ENCODE measurements at regions not wholly inside any gene's neighbourhood (a gene's known extent, or its start where the extent isn't known, plus 50 kb on each side); places are given as distances from the start of the nearest gene placed in this dataset.

DNA sequence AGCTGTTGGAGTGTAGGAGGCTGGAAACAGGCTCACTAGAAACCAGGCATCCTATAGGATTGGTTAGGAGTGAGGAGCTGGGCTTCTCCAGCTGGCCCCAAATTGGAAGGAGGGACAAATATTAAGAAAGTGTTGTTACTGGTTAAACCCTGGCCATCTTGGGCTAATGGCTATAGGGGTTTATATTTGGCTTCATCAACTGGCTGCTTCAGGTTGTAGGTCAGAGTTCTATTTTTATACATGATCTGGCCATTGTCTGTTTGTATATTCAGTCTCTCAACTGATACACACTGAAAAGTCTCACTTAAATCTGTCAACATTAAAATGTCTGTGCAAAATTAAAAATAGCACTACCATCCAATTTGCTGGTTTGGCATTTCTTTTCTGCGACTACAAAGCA, 70.2 kb upstream of the ARRDC4 start:
- DNase-seq: no peak

- no peak for DNase-seq
These were observed 68.2 kb upstream of the ARRDC4 start for GRCh38 chr15:97892167-97892938.

- no peak for DNase-seq
These were observed 66.5 kb upstream of the ARRDC4 start for GRCh38 chr15:97893967-97894366.

DNA sequence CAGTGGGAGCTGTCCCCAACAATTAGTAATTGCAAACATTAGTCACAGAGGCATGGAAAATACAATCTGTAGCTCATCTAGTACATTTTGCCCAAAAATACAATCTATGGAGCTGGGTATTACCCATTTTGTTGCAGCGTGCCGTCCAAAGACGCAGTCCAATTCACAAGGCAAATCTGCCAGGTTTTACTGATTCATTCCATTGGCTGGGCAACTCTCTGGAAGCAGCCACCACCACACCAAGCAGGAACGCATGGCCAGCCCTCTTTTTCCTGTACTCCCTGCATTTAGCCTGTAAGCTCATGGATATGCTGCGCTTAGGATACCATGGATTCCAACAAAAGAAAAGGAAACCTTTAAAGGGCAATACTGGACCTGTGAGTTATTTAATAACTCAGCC, 60.5 kb upstream of the ARRDC4 start:
- DNase-seq: no peak

- peak; percentile 22 for DNase-seq
These were observed 58.2 kb upstream of the ARRDC4 start for GRCh38 chr15:97902140-97902780.

DNA sequence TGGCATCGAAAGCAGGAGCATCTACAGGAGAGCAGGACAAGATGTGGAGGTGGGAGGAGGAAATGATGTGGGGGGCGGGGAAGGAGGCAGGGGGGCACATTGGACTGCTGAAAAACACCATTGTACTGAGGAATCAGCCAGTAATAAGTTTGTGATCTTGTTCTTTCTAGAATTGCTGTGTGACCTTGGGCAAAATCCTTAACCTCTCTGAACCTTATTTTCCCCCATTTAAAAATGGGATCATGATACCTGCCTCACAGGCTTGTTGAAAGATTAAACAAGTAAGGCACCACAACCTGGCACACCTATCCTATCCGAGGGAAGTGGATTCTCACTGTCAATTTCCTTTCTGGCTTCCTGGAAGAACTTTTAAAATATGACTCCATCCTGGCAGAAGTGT, 56.9 kb upstream of the ARRDC4 start:
- no peak for DNase-seq

DNA sequence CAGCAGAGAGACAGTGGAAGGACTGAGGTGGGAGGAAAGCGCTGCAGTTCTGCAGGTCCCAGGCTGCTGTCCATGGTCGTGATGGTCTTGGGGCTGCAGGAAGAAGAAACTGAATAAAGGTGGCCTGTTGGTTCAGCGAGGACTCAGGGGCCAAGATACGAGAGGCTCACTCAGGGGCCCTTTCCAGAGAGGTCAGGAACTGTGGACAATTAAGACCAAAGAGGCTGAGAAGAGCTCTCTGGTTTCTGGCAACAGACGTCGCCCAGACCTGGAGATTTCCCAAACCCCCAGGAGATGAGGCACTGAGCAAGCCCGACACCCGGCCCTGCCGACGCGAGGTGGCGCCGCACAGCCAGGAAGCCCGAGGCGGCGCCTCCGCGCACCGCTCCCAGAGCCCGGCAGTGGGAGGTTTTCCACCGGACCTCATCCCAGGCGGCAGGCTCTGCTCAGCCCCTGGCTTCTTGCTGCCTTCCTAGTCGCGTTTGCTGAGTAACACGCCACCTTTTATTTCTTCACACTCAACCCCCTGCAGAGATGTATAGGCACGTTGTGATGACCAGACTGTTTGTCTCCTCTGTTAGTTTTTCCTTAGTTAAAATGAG, 56.4 kb upstream of the ARRDC4 start:
- peak; percentile 81 for DNase-seq

- DNase-seq: peak; percentile 63
These were observed 51.1 kb upstream of the ARRDC4 start for GRCh38 chr15:97909291-97909891.
